GM12892 (cell line): ENCODE measurements at regions not wholly inside any gene's neighbourhood (a gene's known extent, or its start where the extent isn't known, plus 50 kb on each side); places are given as distances from the start of the nearest gene placed in this dataset.

ENCODE experiments used
- POLR2A ChIP-seq: IDR thresholded peaks from 2 replicates; pipeline ENCODE4 v1.6.1; 2011; ENCODE audit warnings: low read depth, low read length, control low read depth
- POLR2AphosphoS5 ChIP-seq: IDR thresholded peaks from 2 replicates; pipeline ENCODE4 v1.6.1; 2011; ENCODE audit warnings: low read depth, low read length, control low read depth
- TAF1 ChIP-seq: IDR thresholded peaks from 2 replicates; pipeline ENCODE4 v1.6.1; 2011; ENCODE audit warnings: low read depth, mild to moderate bottlenecking, control low read depth, low read length, borderline replicate concordance

DNA sequence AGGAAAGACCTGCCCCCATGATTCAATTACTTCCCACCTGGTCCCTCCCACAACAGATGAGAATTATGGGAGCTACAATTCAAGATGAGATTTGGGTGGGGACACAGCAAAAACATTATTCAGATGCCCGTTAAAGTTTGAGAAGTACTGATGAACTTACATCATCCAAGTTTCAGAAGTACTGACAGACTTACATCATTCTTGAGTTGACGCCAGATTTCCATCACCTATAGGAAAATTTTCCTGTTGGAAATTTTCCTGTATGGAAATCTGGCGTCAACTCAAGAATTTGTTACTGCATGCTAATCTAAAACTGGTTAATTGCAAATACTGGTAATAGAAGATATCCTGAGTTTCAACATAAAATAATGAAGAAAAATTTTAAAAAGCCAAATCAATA lies 975.9 kb downstream of the MAT2B start:
- TF ChIP-seq POLR2A = no peak
- no peak for TF ChIP-seq POLR2AphosphoS5
- no peak for TF ChIP-seq TAF1
